ENCODE measurements at regions not wholly inside any gene's neighbourhood (a gene's known extent, or its start where the extent isn't known, plus 50 kb on each side); places are given as distances from the start of the nearest gene placed in this dataset.

GRCh38 chr13:109918179-109918711 is 131.9 kb upstream of the IRS2 start:
- H3K9me3 Mint-ChIP-seq: no peaks in the 10 kb centered on the region
- no peaks in the 10 kb centered on the region for H3K36me3 Mint-ChIP-seq
- H3K27ac Mint-ChIP-seq: no peak overlapping the region
- H3K4me1 Mint-ChIP-seq: no peaks in the 10 kb centered on the region
- H3K27me3 Mint-ChIP-seq: peaks cover 9% of the 10 kb centered on the region
- H3K4me3 Mint-ChIP-seq: no peak overlapping the region

DNA sequence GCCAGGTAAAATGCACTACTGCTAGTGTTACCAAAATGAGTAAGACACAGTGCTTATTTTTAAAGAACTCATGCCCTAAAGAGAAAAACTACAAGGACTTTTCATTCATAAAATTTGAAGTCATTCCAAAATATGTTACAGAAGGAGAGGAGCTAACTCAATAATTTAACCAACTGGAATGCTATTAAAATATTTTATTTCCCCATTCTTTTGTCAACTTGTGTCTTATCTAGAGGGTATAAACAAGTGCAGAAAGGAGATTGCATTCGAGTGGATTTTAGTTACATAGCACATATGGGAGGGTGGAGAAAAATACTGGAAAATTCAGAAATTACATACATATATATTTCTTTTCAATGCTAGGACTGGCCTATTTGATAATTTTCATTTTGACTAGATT is 131.0 kb upstream of the IRS2 start:
- H3K36me3 Mint-ChIP-seq: no peaks in the 10 kb centered on the region
- no peaks in the 10 kb centered on the region for H3K9me3 Mint-ChIP-seq
- no peak overlapping the region for H3K27ac Mint-ChIP-seq
- H3K4me1 Mint-ChIP-seq: no peaks in the 10 kb centered on the region
- no peak overlapping the region for H3K4me3 Mint-ChIP-seq
- H3K27me3 Mint-ChIP-seq: peaks cover 9% of the 10 kb centered on the region

GRCh38 chr13:109913936-109914510 is 127.6 kb upstream of the IRS2 start:
- Mint-ChIP-seq H3K36me3 (no peaks in the 10 kb centered on the region), H3K27ac (no peak overlapping the region), H3K9me3 (no peaks in the 10 kb centered on the region), H3K4me3 (no peak overlapping the region), H3K4me1 (no peaks in the 10 kb centered on the region), H3K27me3 (peaks cover 3% of the 10 kb centered on the region)

DNA sequence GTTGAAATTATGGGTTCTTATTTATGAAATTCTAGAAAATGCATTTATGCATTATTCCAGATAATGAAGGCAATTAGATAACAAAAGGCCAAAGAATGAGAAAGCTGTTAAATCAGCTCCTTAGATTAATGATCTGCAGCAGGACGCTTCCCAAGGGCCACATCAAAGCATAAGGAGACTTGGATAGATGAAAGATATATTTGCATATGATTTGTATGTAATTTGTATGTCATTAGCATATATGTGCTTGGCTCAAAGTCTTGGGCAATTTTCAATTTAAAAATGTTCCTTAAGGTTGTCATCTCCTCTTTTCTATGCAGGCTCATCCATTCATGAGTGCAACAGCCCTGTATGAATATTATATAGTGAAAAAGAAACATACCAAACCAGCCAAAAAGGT is 126.8 kb upstream of the IRS2 start:
- no peaks in the 10 kb centered on the region for H3K9me3 Mint-ChIP-seq
- no peaks in the 10 kb centered on the region for H3K4me1 Mint-ChIP-seq
- no peaks in the 10 kb centered on the region for H3K36me3 Mint-ChIP-seq
- no peak overlapping the region for H3K4me3 Mint-ChIP-seq
- no peak overlapping the region for H3K27ac Mint-ChIP-seq
- H3K27me3 Mint-ChIP-seq: peaks cover 2% of the 10 kb centered on the region

- no peaks in the 10 kb centered on the region for H3K4me1 Mint-ChIP-seq
- H3K27me3 Mint-ChIP-seq: peaks cover 3% of the 10 kb centered on the region
- H3K36me3 Mint-ChIP-seq: no peaks in the 10 kb centered on the region
- H3K27ac Mint-ChIP-seq: no peak overlapping the region
- H3K4me3 Mint-ChIP-seq: no peak overlapping the region
- H3K9me3 Mint-ChIP-seq: no peaks in the 10 kb centered on the region
Observed at GRCh38 chr13:109910194-109910593, 123.8 kb upstream of the IRS2 start.

DNA sequence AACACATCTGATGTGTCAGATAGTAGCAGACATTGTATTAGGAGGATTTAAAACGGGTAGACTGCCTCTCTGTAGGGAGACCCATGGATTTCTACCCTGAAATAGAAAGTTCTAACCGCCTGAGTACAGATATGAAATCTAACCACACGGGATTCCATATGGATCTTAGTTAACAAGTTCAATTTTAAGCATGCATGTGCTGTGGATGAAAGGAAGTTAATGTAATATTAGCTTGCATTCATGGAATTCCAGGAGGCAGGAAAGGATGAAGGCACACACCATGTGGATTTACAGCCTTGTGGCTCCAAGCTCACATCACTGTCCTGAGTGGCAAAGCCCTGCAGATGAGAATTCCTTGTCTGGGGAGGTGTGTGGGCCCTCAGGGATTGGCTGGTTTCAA is 120.6 kb upstream of the IRS2 start:
- Mint-ChIP-seq H3K9me3 (no peaks in the 10 kb centered on the region), H3K4me1 (no peaks in the 10 kb centered on the region), H3K27me3 (peaks cover 2% of the 10 kb centered on the region)

GRCh38 chr13:109904218-109904617 is 117.8 kb upstream of the IRS2 start:
- Mint-ChIP-seq H3K36me3 (no peaks in the 10 kb centered on the region), H3K27ac (no peak overlapping the region), H3K27me3 (peaks cover 7% of the 10 kb centered on the region), H3K4me3 (no peak overlapping the region), H3K9me3 (no peaks in the 10 kb centered on the region), H3K4me1 (no peaks in the 10 kb centered on the region)

More for the DNA sequence above, 120.6 kb upstream of the IRS2 start:
- Mint-ChIP-seq H3K4me3 (no peak overlapping the region), H3K36me3 (no peaks in the 10 kb centered on the region), H3K27ac (no peak overlapping the region)

GRCh38 chr13:109900741-109901140 is 114.4 kb upstream of the IRS2 start:
- Mint-ChIP-seq H3K27me3 (peaks cover 9% of the 10 kb centered on the region), H3K4me1 (no peaks in the 10 kb centered on the region), H3K9me3 (no peaks in the 10 kb centered on the region), H3K27ac (no peak overlapping the region), H3K4me3 (no peak overlapping the region), H3K36me3 (no peaks in the 10 kb centered on the region)

DNA sequence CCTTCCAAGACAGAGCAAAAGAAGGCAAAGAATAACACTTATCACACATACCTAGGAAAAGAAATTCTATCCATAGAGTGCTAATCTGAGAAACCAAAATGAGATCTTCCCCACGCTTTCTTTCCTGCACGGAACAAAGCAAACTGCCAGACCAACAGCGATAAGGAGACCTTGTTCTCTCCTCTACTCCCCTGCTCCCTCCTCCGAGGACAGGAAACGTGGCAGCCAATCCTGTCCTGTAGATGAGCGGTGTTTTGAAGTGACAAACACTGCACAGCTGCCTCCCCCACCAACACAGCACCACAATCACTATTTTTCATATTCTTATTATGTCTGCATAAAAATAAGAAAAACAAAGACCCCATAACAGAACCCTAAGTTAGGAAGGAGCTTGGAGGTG is 113.9 kb upstream of the IRS2 start:
- H3K4me1 Mint-ChIP-seq: no peaks in the 10 kb centered on the region
- H3K27me3 Mint-ChIP-seq: peaks cover 9% of the 10 kb centered on the region
- no peaks in the 10 kb centered on the region for H3K9me3 Mint-ChIP-seq
- H3K4me3 Mint-ChIP-seq: no peak overlapping the region
- H3K27ac Mint-ChIP-seq: no peak overlapping the region
- H3K36me3 Mint-ChIP-seq: no peaks in the 10 kb centered on the region

DNA sequence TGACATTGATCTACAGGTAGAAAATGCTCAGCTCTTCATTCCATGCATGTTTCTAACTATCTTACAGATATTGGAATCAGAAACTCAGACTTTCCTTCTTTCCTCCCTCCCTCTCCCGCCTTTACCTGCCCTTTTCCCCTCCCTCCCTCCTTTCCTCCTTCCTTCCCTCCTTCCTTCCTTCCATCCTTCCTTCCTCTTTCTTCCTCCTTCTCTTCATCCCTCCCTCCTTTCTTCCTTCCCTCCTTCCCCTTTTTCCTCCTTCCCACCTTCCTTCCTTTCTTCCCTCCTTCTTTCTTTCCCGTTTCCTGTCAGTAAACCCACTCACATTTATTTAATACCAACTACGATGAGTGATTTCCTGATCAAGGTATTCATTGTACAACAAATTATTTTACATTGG is 113.4 kb upstream of the IRS2 start:
- no peaks in the 10 kb centered on the region for H3K9me3 Mint-ChIP-seq
- peaks cover 9% of the 10 kb centered on the region for H3K27me3 Mint-ChIP-seq
- H3K4me1 Mint-ChIP-seq: no peaks in the 10 kb centered on the region
- no peak overlapping the region for H3K27ac Mint-ChIP-seq
- no peak overlapping the region for H3K4me3 Mint-ChIP-seq
- no peaks in the 10 kb centered on the region for H3K36me3 Mint-ChIP-seq

GRCh38 chr13:109899316-109899715 is 112.9 kb upstream of the IRS2 start:
- H3K9me3 Mint-ChIP-seq: no peaks in the 10 kb centered on the region
- H3K27ac Mint-ChIP-seq: no peak overlapping the region
- no peak overlapping the region for H3K4me3 Mint-ChIP-seq
- H3K4me1 Mint-ChIP-seq: no peaks in the 10 kb centered on the region
- peaks cover 9% of the 10 kb centered on the region for H3K27me3 Mint-ChIP-seq
- no peaks in the 10 kb centered on the region for H3K36me3 Mint-ChIP-seq

DNA sequence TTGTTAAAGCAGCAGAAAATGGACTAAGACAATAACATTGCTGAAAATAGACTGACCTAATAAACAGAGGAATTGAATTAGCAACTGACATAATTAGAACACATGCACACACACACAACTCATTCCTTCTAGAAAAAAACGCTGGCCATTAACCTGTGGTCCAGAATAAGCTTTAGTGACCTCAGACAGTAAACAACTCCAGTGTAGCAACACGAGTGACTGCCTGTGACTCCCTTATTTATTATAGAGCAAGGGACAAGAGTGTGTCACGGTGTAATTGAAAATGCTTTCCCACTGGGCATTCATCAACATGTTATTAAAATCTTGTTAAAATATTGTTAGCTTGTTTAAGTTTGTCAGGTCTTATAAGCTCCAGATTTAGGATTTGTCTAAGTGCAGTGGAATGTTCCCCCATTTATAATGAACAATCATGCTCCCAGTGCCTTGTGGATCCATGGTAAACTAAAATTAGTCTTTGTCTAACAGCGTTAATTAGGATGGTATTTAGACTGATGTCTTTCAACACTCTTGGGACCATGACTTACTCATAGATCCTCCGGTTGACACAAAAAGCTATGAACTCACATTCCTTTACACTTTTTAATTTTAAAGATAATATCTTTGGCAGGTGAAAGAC is 111.7 kb upstream of the IRS2 start:
- H3K36me3 Mint-ChIP-seq: no peaks in the 10 kb centered on the region
- H3K27me3 Mint-ChIP-seq: peaks cover 9% of the 10 kb centered on the region
- no peak overlapping the region for H3K4me3 Mint-ChIP-seq
- H3K4me1 Mint-ChIP-seq: no peaks in the 10 kb centered on the region
- no peaks in the 10 kb centered on the region for H3K9me3 Mint-ChIP-seq
- H3K27ac Mint-ChIP-seq: no peak overlapping the region

GRCh38 chr13:109892101-109892500 is 105.7 kb upstream of the IRS2 start:
- H3K9me3 Mint-ChIP-seq: no peaks in the 10 kb centered on the region
- no peak overlapping the region for H3K27ac Mint-ChIP-seq
- no peaks in the 10 kb centered on the region for H3K4me1 Mint-ChIP-seq

GRCh38 chr13:109885235-109885634 is 98.9 kb upstream of the IRS2 start:
- H3K4me3 Mint-ChIP-seq: no peak overlapping the region
- H3K27ac Mint-ChIP-seq: no peak overlapping the region
- no peaks in the 10 kb centered on the region for H3K36me3 Mint-ChIP-seq
- peaks cover 4% of the 10 kb centered on the region for H3K27me3 Mint-ChIP-seq
- no peaks in the 10 kb centered on the region for H3K4me1 Mint-ChIP-seq
- H3K9me3 Mint-ChIP-seq: no peaks in the 10 kb centered on the region

More at GRCh38 chr13:109892101-109892500, 105.7 kb upstream of the IRS2 start:
- Mint-ChIP-seq H3K27me3 (no peaks in the 10 kb centered on the region), H3K4me3 (no peak overlapping the region), H3K36me3 (no peaks in the 10 kb centered on the region)

GRCh38 chr13:109884462-109884861 is 98.1 kb upstream of the IRS2 start:
- Mint-ChIP-seq H3K4me1 (no peaks in the 10 kb centered on the region), H3K4me3 (no peak overlapping the region), H3K36me3 (no peaks in the 10 kb centered on the region), H3K27ac (no peak overlapping the region), H3K9me3 (no peaks in the 10 kb centered on the region), H3K27me3 (peaks cover 4% of the 10 kb centered on the region)

- Mint-ChIP-seq H3K4me1 (no peaks in the 10 kb centered on the region), H3K4me3 (no peak overlapping the region), H3K9me3 (no peaks in the 10 kb centered on the region), H3K27me3 (peaks cover 4% of the 10 kb centered on the region), H3K27ac (no peak overlapping the region), H3K36me3 (no peaks in the 10 kb centered on the region)
Observed at GRCh38 chr13:109883181-109884180, 97.1 kb upstream of the IRS2 start.

All from activated naive CD4-positive, alpha-beta T cell treated with anti-CD3 and anti-CD28 coated beads, Interleukin-2, amount 50 U/mL, for 24 hours (primary cell).